SK-N-SH treated with all-trans-retinoic acid at 6 μM for 48 hours (cell line): ENCODE measurements at regions not wholly inside any gene's neighbourhood (a gene's known extent, or its start where the extent isn't known, plus 50 kb on each side); places are given as distances from the start of the nearest gene placed in this dataset.

Experiments used
- BACH2 ChIP-seq: fragments of 250-450 bp; sonication (Bioruptor Pico); IDR thresholded peaks from 2 replicates; pipeline ENCODE4 v1.9.0; 2021; ENCODE audit warnings: mild to moderate bottlenecking, borderline replicate concordance
- CSDC2 ChIP-seq: fragments of 250-450 bp; sonication (Bioruptor Pico); IDR thresholded peaks from 2 replicates; pipeline ENCODE4 v1.5.0; 2020; ENCODE audit warnings: mild to moderate bottlenecking, moderate library complexity
- PPARA ChIP-seq: fragments of 250-450 bp; sonication (Bioruptor Pico); IDR thresholded peaks from 2 replicates; pipeline ENCODE4 v1.5.0; 2020; ENCODE audit warnings: mild to moderate bottlenecking, borderline replicate concordance
- SNAI2 ChIP-seq: fragments of 250-450 bp; sonication (Bioruptor Pico); IDR thresholded peaks from 2 replicates; pipeline ENCODE4 v1.5.0; 2020; ENCODE audit warnings: mild to moderate bottlenecking, moderate library complexity
- TSHZ2 ChIP-seq: fragments of 250-450 bp; sonication (Bioruptor Pico); IDR thresholded peaks from 2 replicates; pipeline ENCODE4 v1.5.0; 2020; ENCODE audit warnings: mild to moderate bottlenecking, moderate library complexity
- ZFP30 ChIP-seq: fragments of 450-650 bp; formaldehyde crosslinking; IDR thresholded peaks from 2 replicates; pipeline ENCODE4 v1.5.0; 2022; ENCODE audit warnings: mild to moderate bottlenecking, moderate library complexity
- TF ChIP-seq, protein P1 (sequence below): fragments of 250-450 bp; sonication (Bioruptor Pico); IDR thresholded peaks from 2 replicates; pipeline ENCODE4 v1.8.0; 2021; ENCODE audit warnings: low read depth, mild to moderate bottlenecking, moderate library complexity, borderline replicate concordance

DNA sequence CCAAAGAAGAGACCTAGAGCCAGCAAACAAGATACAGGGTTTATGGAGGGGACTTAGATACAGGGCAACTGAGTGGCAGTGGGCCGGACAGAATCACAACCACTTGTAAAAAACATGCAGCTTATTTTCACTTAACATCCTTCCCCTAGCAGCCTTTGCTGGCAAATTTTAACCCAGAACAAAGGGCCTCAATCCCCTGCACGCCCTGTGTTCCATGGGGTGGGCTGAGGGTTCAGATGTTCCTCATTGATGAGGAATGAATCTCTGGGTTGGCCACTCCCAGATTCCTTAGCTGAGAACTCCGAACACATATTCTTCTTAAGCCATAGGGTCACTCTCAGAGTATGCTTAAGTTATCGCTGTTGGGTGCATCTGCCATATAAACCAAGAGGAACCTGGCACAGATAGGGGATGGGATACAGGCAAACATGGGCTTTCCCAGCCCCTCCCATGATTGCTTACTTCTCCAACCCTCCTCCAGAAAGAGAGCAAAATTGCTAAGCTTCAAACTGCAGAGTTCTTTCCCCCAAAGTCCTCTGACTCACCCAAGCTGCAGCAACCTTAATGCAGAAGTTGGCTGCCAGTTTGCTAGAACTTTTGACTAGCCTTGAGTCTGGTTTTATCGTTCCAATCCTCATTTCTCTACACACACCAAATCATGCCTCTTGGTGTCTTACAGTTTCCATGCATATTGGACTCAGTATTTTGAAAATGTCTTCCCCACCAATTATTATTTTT is 146.9 kb downstream of the CD47 start:
- TF ChIP-seq PPARA (CRISPR knock-in tag) (no peak), TSHZ2 (CRISPR knock-in tag) (no peak), ZFP30 (CRISPR knock-in tag) (no peak), BACH2 (CRISPR knock-in tag) (no peak), CSDC2 (CRISPR knock-in tag) (no peak), SNAI2 (no peak)
- TF ChIP-seq, protein P1, sequence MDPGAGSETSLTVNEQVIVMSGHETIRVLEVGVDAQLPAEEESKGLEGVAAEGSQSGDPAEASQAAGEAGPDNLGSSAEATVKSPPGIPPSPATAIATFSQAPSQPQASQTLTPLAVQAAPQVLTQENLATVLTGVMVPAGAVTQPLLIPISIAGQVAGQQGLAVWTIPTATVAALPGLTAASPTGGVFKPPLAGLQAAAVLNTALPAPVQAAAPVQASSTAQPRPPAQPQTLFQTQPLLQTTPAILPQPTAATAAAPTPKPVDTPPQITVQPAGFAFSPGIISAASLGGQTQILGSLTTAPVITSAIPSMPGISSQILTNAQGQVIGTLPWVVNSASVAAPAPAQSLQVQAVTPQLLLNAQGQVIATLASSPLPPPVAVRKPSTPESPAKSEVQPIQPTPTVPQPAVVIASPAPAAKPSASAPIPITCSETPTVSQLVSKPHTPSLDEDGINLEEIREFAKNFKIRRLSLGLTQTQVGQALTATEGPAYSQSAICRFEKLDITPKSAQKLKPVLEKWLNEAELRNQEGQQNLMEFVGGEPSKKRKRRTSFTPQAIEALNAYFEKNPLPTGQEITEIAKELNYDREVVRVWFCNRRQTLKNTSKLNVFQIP (CRISPR knock-in tag), result no peak
